HepG2 (cell line): ENCODE measurements at regions not wholly inside any gene's neighbourhood (a gene's known extent, or its start where the extent isn't known, plus 50 kb on each side); places are given as distances from the start of the nearest gene placed in this dataset.

Experiments
- ATAC-seq: fragments of 200-7000 bp; cut with Tn5 transposase; 3 replicates; pipeline ENCODE4 v1.9.1; 2020; ENCODE audit warnings: mild to moderate bottlenecking, moderate library complexity
- BruUV-seq: library from RNA; stranded (reverse); fragments of 400-500 nt; replicated peaks from 2 replicates; lab custom pipeline; 2021; lab: Mats Ljungman, UMichigan
- CTCF ChIA-PET: fragments of 300-600 bp; formaldehyde crosslinking; extraction: SDS; loops from one replicate; lab custom pipeline; 2021; ENCODE audit warnings: low total read pairs, inconsistent platforms, low intra/inter-chr PET ratio; lab: Yijun Ruan, JAX
- POLR2A ChIA-PET: fragments of 350-600 bp; sonication (Branson Sonifier 250); formaldehyde crosslinking; loops from one replicate; lab custom pipeline; 2020; ENCODE audit warnings: antibody characterized with exemption, inconsistent platforms; lab: Yijun Ruan, JAX
- DNase-seq: peaks from one replicate; pipeline ENCODE4 v3.0.0-alpha.2; 2015; ENCODE audit warnings: low spot score
- FAIRE-seq: peaks from 3 replicates; lab custom pipeline; 2011; peaks lifted over from hg19 to GRCh38; lab: Jason Lieb, UNC
- H2AFZ ChIP-seq: one replicate; pipeline ENCODE4 v1.6.1; 2011; ENCODE audit warnings: low read length, inconsistent platforms
- H3K27ac ChIP-seq: fragments of 300-600 bp; 3 replicates; pipeline ENCODE4 v1.8.0; 2011; ENCODE audit warnings: mixed run types, mild to moderate bottlenecking, mixed read lengths, low read length, inconsistent platforms; ENCODE audit not compliant: insufficient read depth; ENCODE audit errors: extremely low read length
- H3K27me3 ChIP-seq, 2 experiments: fragments of 200-600 bp in 1 of 2; 2 replicates in 1 of 2; 3 replicates in 1 of 2; pipeline versions ENCODE4 v1.6.0 to v1.8.0; 2011; ENCODE audit warnings: low read length in 2 of 2, mild to moderate bottlenecking in 2 of 2, moderate library complexity in 2 of 2, inconsistent platforms in 1 of 2; ENCODE audit not compliant: insufficient read depth in 2 of 2, control insufficient read depth in 1 of 2
- H3K36me3 ChIP-seq, 2 experiments: fragments of 200-600 bp in 1 of 2; replicated peaks in 1 of 2; 2 replicates in 1 of 2; 3 replicates in 1 of 2; pipeline versions ENCODE4 v1.5.1 to v1.8.0; 2011; ENCODE audit warnings: low read length in 2 of 2, inconsistent platforms in 1 of 2; ENCODE audit not compliant: insufficient read depth in 2 of 2, control insufficient read depth in 1 of 2
- H3K4me1 ChIP-seq: 2 replicates; pipeline ENCODE4 v1.5.1; 2012; ENCODE audit warnings: low read length, inconsistent platforms; ENCODE audit not compliant: insufficient read depth
- H3K4me2 ChIP-seq: 2 replicates; pipeline ENCODE4 v1.6.0; 2011; ENCODE audit warnings: low read depth, low read length, inconsistent platforms
- H3K4me3 ChIP-seq, 3 experiments: fragments of 200-600 bp in 1 of 3; sonication (generic), shearing (Covaris generic) in 1 of 3; replicated peaks in 1 of 3; 2 replicates each; pipeline ENCODE4 v1.5.1; 2011 to 2016; ENCODE audit warnings: low read length in 3 of 3, inconsistent platforms in 2 of 3, low read depth in 2 of 3, mild to moderate bottlenecking in 2 of 3, control low read depth in 1 of 3, mixed read lengths in 1 of 3; ENCODE audit not compliant: insufficient read depth in 1 of 3
- H3K79me2 ChIP-seq: one replicate; pipeline ENCODE4 v1.6.1; 2011; ENCODE audit warnings: low read length, inconsistent platforms; ENCODE audit not compliant: insufficient read depth
- H3K9ac ChIP-seq: 2 replicates; pipeline ENCODE4 v1.6.0; 2011; ENCODE audit warnings: mild to moderate bottlenecking, low read depth, low read length, inconsistent platforms; ENCODE audit not compliant: insufficient read depth
- H3K9me3 ChIP-seq: 2 replicates; pipeline ENCODE4 v1.5.1; 2012; ENCODE audit warnings: mild to moderate bottlenecking, low read length
- H4K20me1 ChIP-seq: 2 replicates; pipeline ENCODE4 v1.6.0; 2011; ENCODE audit warnings: inconsistent platforms, mild to moderate bottlenecking, low read length, moderate library complexity; ENCODE audit not compliant: insufficient read depth
- CEBPZ ChIP-seq: IDR thresholded peaks from 2 replicates; pipeline ENCODE4 v1.6.1; 2012; ENCODE audit warnings: low read length, improper control_type of control experiment
- FUBP1 ChIP-seq: sonication (generic); formaldehyde crosslinking; IDR thresholded peaks from 2 replicates; pipeline ENCODE4 v1.5.1; 2020; ENCODE audit warnings: missing genetic modification reagents, mild to moderate bottlenecking, borderline replicate concordance
- KDM5B ChIP-seq: sonication (generic); formaldehyde crosslinking; IDR thresholded peaks from 2 replicates; pipeline ENCODE4 v1.4.0; 2020; ENCODE audit warnings: missing genetic modification reagents, mild to moderate bottlenecking, borderline replicate concordance
- MYPOP ChIP-seq: sonication (generic); formaldehyde crosslinking; IDR thresholded peaks from 2 replicates; pipeline ENCODE4 v1.8.1; 2023; ENCODE audit warnings: mild to moderate bottlenecking, moderate library complexity, missing genetic modification reagents
- RXRB ChIP-seq: IDR thresholded peaks from 2 replicates; pipeline ENCODE4 v1.6.1; 2016; ENCODE audit warnings: borderline replicate concordance, missing genetic modification reagents, missing compliant biosample characterization
- SALL2 ChIP-seq: sonication (generic); formaldehyde crosslinking; IDR thresholded peaks from 2 replicates; pipeline ENCODE4 v1.8.1; 2023; ENCODE audit warnings: mild to moderate bottlenecking, missing genetic modification reagents, inconsistent platforms
- STAT6 ChIP-seq: sonication (generic); formaldehyde crosslinking; IDR thresholded peaks from 2 replicates; pipeline ENCODE4 v1.4.0; 2020; ENCODE audit warnings: missing genetic modification reagents, mild to moderate bottlenecking, borderline replicate concordance
- ZNF12 ChIP-seq: sonication (generic); formaldehyde crosslinking; IDR thresholded peaks from 2 replicates; pipeline ENCODE4 v1.5.0; 2020; ENCODE audit warnings: missing genetic modification reagents
- ZNF207 ChIP-seq: fragments of 450-650 bp; IDR thresholded peaks from 2 replicates; pipeline ENCODE4 v1.6.1; 2016; ENCODE audit warnings: antibody characterized with exemption, borderline replicate concordance
- ZNF292 ChIP-seq: sonication (generic); formaldehyde crosslinking; IDR thresholded peaks from 2 replicates; pipeline ENCODE4 v1.8.1; 2022; ENCODE audit warnings: mild to moderate bottlenecking, low read depth, missing genetic modification reagents, borderline replicate concordance
- ZNF44 ChIP-seq: sonication (generic); formaldehyde crosslinking; IDR thresholded peaks from 2 replicates; pipeline ENCODE4 v1.5.1; 2020; ENCODE audit warnings: mild to moderate bottlenecking, missing genetic modification reagents
- ZNF549 ChIP-seq: sonication (generic); formaldehyde crosslinking; IDR thresholded peaks from 2 replicates; pipeline ENCODE4 v1.5.0; 2020; ENCODE audit warnings: missing genetic modification reagents
- ZNF605 ChIP-seq: sonication (generic); formaldehyde crosslinking; IDR thresholded peaks from 2 replicates; pipeline ENCODE4 v1.8.0; 2022; ENCODE audit warnings: mild to moderate bottlenecking, missing genetic modification reagents
- ZNF644 ChIP-seq: IDR thresholded peaks from 2 replicates; pipeline ENCODE4 v1.6.1; 2016; ENCODE audit warnings: low read depth
- ZNF703 ChIP-seq: sonication (generic); formaldehyde crosslinking; IDR thresholded peaks from 2 replicates; pipeline ENCODE4 v1.5.1; 2020; ENCODE audit warnings: missing genetic modification reagents, mild to moderate bottlenecking, moderate library complexity, borderline replicate concordance
- WGBS: methylation state at CpG from one replicate; pipeline ENCODE4 v1.1.6; 2017; ENCODE audit warnings: low lambda C conversion rate; 5-methylcytosine and 5-hydroxymethylcytosine counted together
- in situ Hi-C: cut with HindIII; loops from 2 replicates; pipeline ENCODE4 v1.10.0; 2017; ENCODE audit warnings: low pct_unique_long_range_greater_than_20kb; ENCODE audit not compliant: extremely low pct_ligation_motif_present
- intact Hi-C: fragments of 100-400 bp; cut with micrococcal nuclease; formaldehyde crosslinking; loops from one replicate; pipeline ENCODE4 v1.10.0; 2022; ENCODE audit not compliant: unreplicated experiment

- no peak for TF ChIP-seq FUBP1 (CRISPR knock-in tag)
- TF ChIP-seq SALL2 (CRISPR knock-in tag): no peak
- no peak for TF ChIP-seq ZNF549 (CRISPR knock-in tag)
- TF ChIP-seq KDM5B (CRISPR knock-in tag): no peak
- no peak for TF ChIP-seq ZNF703 (CRISPR knock-in tag)
- no peak for TF ChIP-seq ZNF44 (CRISPR knock-in tag)
- TF ChIP-seq ZNF292 (CRISPR knock-in tag): no peak
- TF ChIP-seq RXRB: no peak
- no peak for TF ChIP-seq ZNF12 (CRISPR knock-in tag)
- TF ChIP-seq, all 625 proteins: peak for 0
Measured at GRCh38 chr17:63154586-63155244, 188.7 kb downstream of the TANC2 start (continued).

- H3K27ac ChIP-seq: no peak overlapping the region
- TF ChIP-seq ZNF207 (no peak), STAT6 (CRISPR knock-in tag) (no peak), MYPOP (no peak), SALL2 (CRISPR knock-in tag) (no peak), ZNF605 (no peak), ZNF644 (CRISPR knock-in tag) (no peak), CEBPZ (no peak)
Measured at GRCh38 chr17:63156986-63157385, 191.0 kb downstream of the TANC2 start.

More at GRCh38 chr17:63156986-63157385, 191.0 kb downstream of the TANC2 start:
- no peaks in the 10 kb centered on the region for H3K27me3 ChIP-seq
- POLR2A ChIA-PET: no interaction called here
- H3K79me2 ChIP-seq: no peaks in the 10 kb centered on the region
- no peaks in the 10 kb centered on the region for H3K36me3 ChIP-seq
- in situ Hi-C loops: no loop called here
- FAIRE-seq (no peak), ATAC-seq (no peak), DNase-seq (no peak)
- no peak overlapping the region for H2AFZ ChIP-seq
- 3% methylated on average over 1 of the region's 1 CpG for WGBS
- no peaks in the 10 kb centered on the region for H3K4me1 ChIP-seq
- CTCF ChIA-PET: no interaction called here
- H3K9ac ChIP-seq: no peak overlapping the region
- H3K4me3 ChIP-seq: no peak overlapping the region
- BruUV-seq: no TSS peak
- H3K9me3 ChIP-seq: no peaks in the 10 kb centered on the region
- H3K4me2 ChIP-seq: no peak overlapping the region
- intact Hi-C loops: no loop called here
- H4K20me1 ChIP-seq: no peaks in the 10 kb centered on the region
